ENCODE measurements at regions not wholly inside any gene's neighbourhood (a gene's known extent, or its start where the extent isn't known, plus 50 kb on each side); places are given as distances from the start of the nearest gene placed in this dataset.

DNA sequence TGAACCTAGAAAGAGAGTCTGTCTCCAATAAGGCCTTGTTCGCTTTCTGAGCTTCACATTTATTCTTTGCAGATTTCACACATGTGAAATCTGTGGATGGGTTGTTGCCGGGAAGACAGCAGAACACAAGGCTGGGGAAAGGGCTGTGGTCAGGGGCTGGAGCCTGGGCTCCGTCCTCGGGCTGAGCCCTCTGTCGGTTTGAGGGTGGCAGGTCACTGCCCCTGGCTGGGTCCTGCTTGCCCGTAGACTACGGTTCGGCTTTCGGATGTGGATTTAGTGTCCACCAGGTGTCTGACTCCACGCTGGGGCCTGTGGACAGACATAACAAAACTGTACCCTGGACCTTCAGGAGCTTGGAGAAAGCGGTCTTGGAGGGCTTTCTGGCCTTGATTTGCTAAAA lies 117.0 kb upstream of the ALX4 start:
- DNase-seq (ENCODE audit: low read depth) (no peak), FAIRE-seq (no peak)
- H3K27me3 ChIP-seq (ENCODE audit: insufficient read depth, low read length) = peaks cover 9% of the 10 kb centered on the region
- H3K9me3 ChIP-seq (ENCODE audit: insufficient read depth, low read depth, low read length) = no peaks in the 10 kb centered on the region
- Mint-ChIP-seq H3K36me3 (ENCODE audit: low read depth, unreplicated experiment) (peaks cover 4% of the 10 kb centered on the region), H3K4me1 (ENCODE audit: low read depth, unreplicated experiment) (no peaks in the 10 kb centered on the region), H3K4me3 (ENCODE audit: unreplicated experiment) (no peak overlapping the region), H3K9me3 (ENCODE audit: unreplicated experiment) (no peaks in the 10 kb centered on the region), H3K27me3 (ENCODE audit: low read depth, unreplicated experiment) (peaks cover 72% of the 10 kb centered on the region), H3K27ac (ENCODE audit: unreplicated experiment) (no peak overlapping the region)
- TF ChIP-seq CTCF (IDR thresholded peaks at IDR 0.05; ENCODE audit: insufficient read depth, low read depth, low read length) (no peak), EZH2 (IDR thresholded peaks at IDR 0.05; ENCODE audit: insufficient read depth, low read length) (no peak)
- H2AFZ ChIP-seq (ENCODE audit: low read depth, low read length) = no peak overlapping the region
- no peak overlapping the region for H3K27ac ChIP-seq (ENCODE audit: low read depth, low read length)
- H3K79me2 ChIP-seq (ENCODE audit: insufficient read depth, low read length) = no peaks in the 10 kb centered on the region
- no peak overlapping the region for H3K9ac ChIP-seq (ENCODE audit: low read length)
- no peak overlapping the region for H3K4me2 ChIP-seq (ENCODE audit: low read length)
- H4K20me1 ChIP-seq (ENCODE audit: insufficient read depth, low read length) = no peaks in the 10 kb centered on the region
- H3K4me1 ChIP-seq (ENCODE audit: insufficient read depth, low read length) = no peaks in the 10 kb centered on the region
- H3K4me3 ChIP-seq (ENCODE audit: insufficient read depth, low read depth, low read length) = no peak overlapping the region
- no peaks in the 10 kb centered on the region for H3K36me3 ChIP-seq (ENCODE audit: insufficient read depth, low read length)

- peaks cover 4% of the 10 kb centered on the region for H3K36me3 Mint-ChIP-seq (ENCODE audit: low read depth, unreplicated experiment)
- H3K4me3 ChIP-seq (ENCODE audit: insufficient read depth, low read depth, low read length) = no peak overlapping the region
- FAIRE-seq = no peak
- H3K4me1 ChIP-seq (ENCODE audit: insufficient read depth, low read length) = no peaks in the 10 kb centered on the region
- H3K9me3 Mint-ChIP-seq (ENCODE audit: unreplicated experiment) = no peaks in the 10 kb centered on the region
- H3K27ac ChIP-seq (ENCODE audit: low read depth, low read length) = no peak overlapping the region
- no peak overlapping the region for H3K4me2 ChIP-seq (ENCODE audit: low read length)
- DNase-seq (ENCODE audit: low read depth) = no peak
- H2AFZ ChIP-seq (ENCODE audit: low read depth, low read length) = no peak overlapping the region
- no peaks in the 10 kb centered on the region for H4K20me1 ChIP-seq (ENCODE audit: insufficient read depth, low read length)
- TF ChIP-seq EZH2 (IDR thresholded peaks at IDR 0.05; ENCODE audit: insufficient read depth, low read length) (no peak), CTCF (IDR thresholded peaks at IDR 0.05; ENCODE audit: insufficient read depth, low read depth, low read length) (no peak)
- peaks cover 7% of the 10 kb centered on the region for H3K27me3 ChIP-seq (ENCODE audit: insufficient read depth, low read length)
- H3K9ac ChIP-seq (ENCODE audit: low read length) = no peak overlapping the region
- no peak overlapping the region for H3K4me3 Mint-ChIP-seq (ENCODE audit: unreplicated experiment)
- no peaks in the 10 kb centered on the region for H3K9me3 ChIP-seq (ENCODE audit: insufficient read depth, low read depth, low read length)
- no peak overlapping the region for H3K27ac Mint-ChIP-seq (ENCODE audit: unreplicated experiment)
- no peaks in the 10 kb centered on the region for H3K36me3 ChIP-seq (ENCODE audit: insufficient read depth, low read length)
- peaks cover 71% of the 10 kb centered on the region for H3K27me3 Mint-ChIP-seq (ENCODE audit: low read depth, unreplicated experiment)
- H3K79me2 ChIP-seq (ENCODE audit: insufficient read depth, low read length) = no peaks in the 10 kb centered on the region
- no peaks in the 10 kb centered on the region for H3K4me1 Mint-ChIP-seq (ENCODE audit: low read depth, unreplicated experiment)
These were observed 117.5 kb upstream of the ALX4 start for GRCh38 chr11:44427432-44427831.

DNA sequence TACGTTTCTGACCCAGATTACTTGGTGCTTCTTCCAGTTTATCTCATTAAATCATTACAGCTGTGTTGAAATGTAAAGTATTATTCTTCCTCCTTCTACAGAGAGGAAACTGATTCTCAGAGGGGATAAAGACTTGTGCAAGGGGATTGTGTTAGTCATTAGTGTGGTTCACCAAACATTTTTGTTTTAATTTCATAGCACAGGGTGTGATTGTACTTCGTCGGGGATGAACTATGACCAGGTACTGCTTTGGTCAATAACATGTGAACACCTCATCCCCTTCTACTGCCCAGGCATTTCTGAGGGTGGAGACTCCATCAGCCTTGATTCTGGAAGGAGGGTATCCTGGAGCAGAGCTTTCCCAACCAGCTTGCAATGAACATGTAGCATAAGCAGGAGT lies 120.2 kb upstream of the ALX4 start:
- Mint-ChIP-seq H3K27ac (ENCODE audit: unreplicated experiment) (no peak overlapping the region), H3K27me3 (ENCODE audit: low read depth, unreplicated experiment) (peaks cover 69% of the 10 kb centered on the region), H3K4me1 (ENCODE audit: low read depth, unreplicated experiment) (no peaks in the 10 kb centered on the region), H3K4me3 (ENCODE audit: unreplicated experiment) (no peak overlapping the region), H3K36me3 (ENCODE audit: low read depth, unreplicated experiment) (peaks cover 6% of the 10 kb centered on the region), H3K9me3 (ENCODE audit: unreplicated experiment) (peaks cover 5% of the 10 kb centered on the region)
- H3K27ac ChIP-seq (ENCODE audit: low read depth, low read length) = no peak overlapping the region
- no peak overlapping the region for H3K9ac ChIP-seq (ENCODE audit: low read length)
- H3K36me3 ChIP-seq (ENCODE audit: insufficient read depth, low read length) = no peaks in the 10 kb centered on the region
- H3K79me2 ChIP-seq (ENCODE audit: insufficient read depth, low read length) = no peaks in the 10 kb centered on the region
- H3K4me1 ChIP-seq (ENCODE audit: insufficient read depth, low read length) = no peaks in the 10 kb centered on the region
- TF ChIP-seq EZH2 (IDR thresholded peaks at IDR 0.05; ENCODE audit: insufficient read depth, low read length) (no peak), CTCF (IDR thresholded peaks at IDR 0.05; ENCODE audit: insufficient read depth, low read depth, low read length) (no peak)
- H3K4me2 ChIP-seq (ENCODE audit: low read length) = no peak overlapping the region
- H3K4me3 ChIP-seq (ENCODE audit: insufficient read depth, low read depth, low read length) = no peak overlapping the region
- DNase-seq (ENCODE audit: low read depth) = no peak
- H4K20me1 ChIP-seq (ENCODE audit: insufficient read depth, low read length) = no peaks in the 10 kb centered on the region
- FAIRE-seq = no peak
- peaks cover 10% of the 10 kb centered on the region for H3K27me3 ChIP-seq (ENCODE audit: insufficient read depth, low read length)
- no peak overlapping the region for H2AFZ ChIP-seq (ENCODE audit: low read depth, low read length)
- H3K9me3 ChIP-seq (ENCODE audit: insufficient read depth, low read depth, low read length) = no peaks in the 10 kb centered on the region

Data from astrocyte (in vitro differentiated cells and primary cell).